AG04450 (cell line): ENCODE measurements at regions not wholly inside any gene's neighbourhood (a gene's known extent, or its start where the extent isn't known, plus 50 kb on each side); places are given as distances from the start of the nearest gene placed in this dataset.

Experiments used
- CTCF ChIA-PET: fragments of 300-600, 350-600 bp; formaldehyde crosslinking; extraction: SDS; loops from one replicate; lab custom pipeline; 2022; ENCODE audit warnings: antibody characterized with exemption, inconsistent platforms; lab: Charles Lee
- POLR2A ChIA-PET: fragments of 350-600 bp; formaldehyde crosslinking; extraction: SDS; loops from one replicate; lab custom pipeline; 2021; ENCODE audit warnings: antibody characterized with exemption, inconsistent platforms; lab: Yijun Ruan, JAX
- DNase-seq: peaks from one replicate; pipeline ENCODE4 v3.0.0-alpha.2; 2011; ENCODE audit warnings: low read depth, low spot score
- H3K27ac ChIP-seq: one replicate; pipeline ENCODE4 v1.5.1; 2012; ENCODE audit warnings: low read depth, low read length, control low read depth
- H3K27me3 ChIP-seq: one replicate; pipeline ENCODE4 v1.6.0; 2012; ENCODE audit warnings: low read length; ENCODE audit not compliant: control insufficient read depth, insufficient read depth
- H3K4me3 ChIP-seq: 2 replicates; pipeline ENCODE4 v1.5.1; 2011; ENCODE audit warnings: mild to moderate bottlenecking, low read depth, low read length, control low read depth
- H3K9me3 ChIP-seq: 2 replicates; pipeline ENCODE4 v1.5.1; 2012; ENCODE audit warnings: low read length; ENCODE audit not compliant: control insufficient read depth, insufficient read depth
- TF ChIP-seq, protein P1 (sequence below): IDR thresholded peaks from 2 replicates; pipeline ENCODE4 v1.5.1; 2011; ENCODE audit warnings: low read depth, low read length, control low read depth, inconsistent platforms

DNA sequence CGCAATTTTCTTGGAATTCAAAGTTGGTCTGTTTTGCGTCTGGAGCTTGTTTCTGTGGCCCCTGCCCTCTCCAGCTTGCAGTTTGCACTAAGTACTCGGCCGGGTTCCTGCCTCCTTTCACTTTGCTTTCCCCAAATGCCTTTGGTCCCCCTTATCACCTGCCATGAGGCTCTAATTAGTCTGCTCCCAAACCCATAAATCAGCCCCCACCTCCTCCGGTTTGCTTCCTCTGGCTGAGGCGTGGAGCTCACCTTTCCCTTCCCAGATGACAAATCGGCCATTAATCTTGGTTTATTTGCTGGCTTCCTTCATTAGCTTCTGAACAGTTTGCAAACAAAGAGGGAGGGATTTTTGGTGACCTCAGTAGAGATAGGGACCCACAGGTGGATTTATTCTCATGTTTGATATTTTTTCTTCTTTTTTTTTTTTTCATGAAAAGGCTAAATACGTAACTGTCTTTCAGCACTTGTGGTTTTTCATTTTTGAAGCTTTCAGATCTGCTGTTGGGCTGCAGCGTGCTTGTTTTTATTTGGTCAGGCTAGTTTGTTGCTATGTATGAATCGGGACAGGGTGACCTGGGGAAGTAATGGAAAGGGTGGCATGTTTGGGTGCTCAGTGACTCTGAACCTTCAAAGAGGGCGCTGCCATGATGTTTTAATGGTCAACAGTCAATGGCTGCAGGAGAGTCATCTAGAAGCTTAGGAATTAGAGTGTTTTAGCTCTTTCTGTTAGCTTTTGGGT lies 121.7 kb upstream of the JAG1 start:
- Histone ChIP-seq H3K4me3 (no peak overlapping the region), H3K27ac (no peak overlapping the region), H3K9me3 (no peaks in the 10 kb centered on the region; the same call in 1 of the 2 replicates), H3K27me3 (peaks cover 3% of the 10 kb centered on the region)
- ChIA-PET CTCF (interaction anchor here (0.8 kb wide), 1 partner anchor 410 kb away, joined by 5 read pairs; no protein-coding TSS in a partner anchor), POLR2A (interaction anchor here (0.7 to 0.9 kb wide), 2 partner anchors 29 to 121 kb away, joined by 3 to 4 read pairs; no protein-coding TSS in a partner anchor)
- DNase-seq = no peak
- TF ChIP-seq, protein P1, sequence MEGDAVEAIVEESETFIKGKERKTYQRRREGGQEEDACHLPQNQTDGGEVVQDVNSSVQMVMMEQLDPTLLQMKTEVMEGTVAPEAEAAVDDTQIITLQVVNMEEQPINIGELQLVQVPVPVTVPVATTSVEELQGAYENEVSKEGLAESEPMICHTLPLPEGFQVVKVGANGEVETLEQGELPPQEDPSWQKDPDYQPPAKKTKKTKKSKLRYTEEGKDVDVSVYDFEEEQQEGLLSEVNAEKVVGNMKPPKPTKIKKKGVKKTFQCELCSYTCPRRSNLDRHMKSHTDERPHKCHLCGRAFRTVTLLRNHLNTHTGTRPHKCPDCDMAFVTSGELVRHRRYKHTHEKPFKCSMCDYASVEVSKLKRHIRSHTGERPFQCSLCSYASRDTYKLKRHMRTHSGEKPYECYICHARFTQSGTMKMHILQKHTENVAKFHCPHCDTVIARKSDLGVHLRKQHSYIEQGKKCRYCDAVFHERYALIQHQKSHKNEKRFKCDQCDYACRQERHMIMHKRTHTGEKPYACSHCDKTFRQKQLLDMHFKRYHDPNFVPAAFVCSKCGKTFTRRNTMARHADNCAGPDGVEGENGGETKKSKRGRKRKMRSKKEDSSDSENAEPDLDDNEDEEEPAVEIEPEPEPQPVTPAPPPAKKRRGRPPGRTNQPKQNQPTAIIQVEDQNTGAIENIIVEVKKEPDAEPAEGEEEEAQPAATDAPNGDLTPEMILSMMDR = no peak

DNA sequence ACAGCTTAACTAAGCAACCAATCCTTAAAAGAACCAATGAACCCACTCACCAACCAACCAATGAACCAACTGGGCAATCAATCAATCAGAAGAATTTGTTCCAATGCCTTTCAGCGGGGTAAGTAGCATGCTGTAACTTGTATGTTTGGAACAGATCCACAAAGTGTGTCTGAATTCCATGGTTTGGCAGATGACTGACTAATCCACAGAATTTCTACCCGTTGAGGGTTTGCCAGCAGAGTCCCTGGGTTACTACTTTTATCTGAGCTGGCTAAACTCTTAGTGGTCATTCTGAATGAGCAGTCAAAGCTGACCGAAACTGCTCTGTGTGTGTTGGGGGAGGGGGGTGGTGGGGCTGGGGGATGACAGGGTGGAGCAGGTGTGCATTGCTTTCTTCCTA lies 125.0 kb upstream of the JAG1 start:
- peaks cover 8% of the 10 kb centered on the region for H3K27me3 ChIP-seq
- POLR2A ChIA-PET = no interaction called here
- TF ChIP-seq, protein P1 = no peak
- H3K4me3 ChIP-seq = no peak overlapping the region
- DNase-seq = no peak
- no peak overlapping the region for H3K27ac ChIP-seq
- no peaks in the 10 kb centered on the region; the same call in 1 of the 2 replicates for H3K9me3 ChIP-seq
- CTCF ChIA-PET = interaction anchor here (0.6 kb wide), 1 partner anchor 152 kb away, joined by 5 read pairs; no protein-coding TSS in a partner anchor

DNA sequence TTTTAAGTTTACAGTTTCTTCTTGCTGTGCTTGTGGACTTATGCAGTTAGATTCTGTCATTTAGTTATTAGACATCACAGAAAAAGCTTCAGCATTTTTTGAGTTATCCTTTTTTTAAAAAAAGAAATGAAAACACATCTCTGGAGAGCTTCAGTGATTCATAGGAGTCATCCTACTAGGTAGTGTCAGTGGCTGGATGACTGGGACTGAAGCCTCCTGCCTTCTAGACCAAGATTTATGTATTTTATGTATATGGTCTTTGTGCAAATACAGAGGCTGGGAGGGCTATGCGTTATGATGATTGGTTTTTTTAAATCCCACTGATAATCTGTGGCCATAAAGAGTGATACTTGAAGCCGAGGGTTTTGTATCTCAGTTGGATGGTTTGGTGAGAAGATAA lies 125.9 kb upstream of the JAG1 start:
- no peak overlapping the region for H3K27ac ChIP-seq
- H3K27me3 ChIP-seq = peaks cover 6% of the 10 kb centered on the region
- TF ChIP-seq, protein P1 = no peak
- POLR2A ChIA-PET = interaction anchor here (0.6 kb wide), 1 partner anchor 23 kb away, joined by 3 read pairs; no protein-coding TSS in a partner anchor
- no peak overlapping the region for H3K4me3 ChIP-seq
- CTCF ChIA-PET = no interaction called here
- DNase-seq = no peak
- H3K9me3 ChIP-seq = no peaks in the 10 kb centered on the region

DNA sequence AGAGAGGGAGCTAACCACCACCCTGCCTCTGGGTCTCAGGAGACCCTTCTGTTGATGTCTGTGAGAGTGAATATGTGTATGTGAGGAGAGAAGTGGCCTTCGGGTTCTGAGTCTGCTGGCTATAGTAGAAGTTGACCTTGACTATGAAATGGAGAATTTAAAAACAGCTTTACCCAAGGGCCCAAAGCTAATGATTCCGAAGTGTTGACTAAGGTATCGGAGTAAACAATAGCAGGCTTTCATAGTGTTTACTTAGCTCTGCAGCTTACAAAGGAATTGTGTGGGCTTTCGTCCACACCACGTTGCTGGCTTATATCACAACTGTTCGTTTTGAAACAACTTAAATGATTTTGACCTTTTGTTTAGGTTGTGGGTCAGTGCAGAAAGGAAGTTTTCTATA lies 126.5 kb upstream of the JAG1 start:
- DNase-seq = no peak
- POLR2A ChIA-PET = interaction anchor here (0.6 kb wide), 1 partner anchor 23 kb away, joined by 3 read pairs; no protein-coding TSS in a partner anchor

More for the DNA sequence above, 126.5 kb upstream of the JAG1 start:
- no peak overlapping the region for H3K4me3 ChIP-seq
- CTCF ChIA-PET = no interaction called here
- TF ChIP-seq, protein P1 = no peak
- no peak overlapping the region for H3K27ac ChIP-seq
- H3K27me3 ChIP-seq = peaks cover 4% of the 10 kb centered on the region
- no peaks in the 10 kb centered on the region for H3K9me3 ChIP-seq
